H1 (cell line): ENCODE measurements at regions not wholly inside any gene's neighbourhood (a gene's known extent, or its start where the extent isn't known, plus 50 kb on each side); places are given as distances from the start of the nearest gene placed in this dataset.

Experiments used
- CTCF ChIA-PET: fragments of 300-600 bp; sonication (Branson Sonifier 250); formaldehyde crosslinking; loops from one replicate; lab custom pipeline; 2021; ENCODE audit not compliant: partially characterized antibody; lab: Charles Lee
- POLR2A ChIA-PET: fragments of 300-600 bp; sonication (Branson Sonifier 250); formaldehyde crosslinking; loops from one replicate; lab custom pipeline; 2021; ENCODE audit warnings: inconsistent platforms; ENCODE audit not compliant: partially characterized antibody; lab: Charles Lee
- DNase-seq, 2 experiments: peaks; one replicate each; pipeline versions ENCODE4 v3.0.0 to v3.0.0-alpha.2; 2010 to 2022; ENCODE audit warnings: low spot score in 2 of 2, low read depth in 1 of 2, mixed read lengths in 1 of 2
- FAIRE-seq: peaks from 2 replicates; lab custom pipeline; 2011; peaks lifted over from hg19 to GRCh38; lab: Jason Lieb, UNC
- H2AFZ ChIP-seq: 2 replicates; pipeline ENCODE4 v1.8.1; 2012; ENCODE audit warnings: low read length, inconsistent platforms
- H2AK5ac ChIP-seq: 2 replicates; pipeline ENCODE4 v1.6.1; 2013; ENCODE audit warnings: low read depth, low read length
- H2BK120ac ChIP-seq: replicated peaks from 2 replicates; pipeline ENCODE3; 2013; ENCODE audit warnings: low read depth, low read length, inconsistent platforms
- H2BK12ac ChIP-seq: 2 replicates; pipeline ENCODE4 v1.6.1; 2013; ENCODE audit warnings: low read depth, low read length
- H2BK15ac ChIP-seq: 2 replicates; pipeline ENCODE4 v1.6.1; 2013; ENCODE audit warnings: low read length
- H2BK20ac ChIP-seq: 2 replicates; pipeline ENCODE4 v1.6.1; 2013; ENCODE audit warnings: low read length
- H2BK5ac ChIP-seq: 2 replicates; pipeline ENCODE4 v1.6.1; 2013; ENCODE audit warnings: low read depth, low read length
- H3K14ac ChIP-seq: 2 replicates; pipeline ENCODE4 v1.6.1; 2013; ENCODE audit warnings: inconsistent platforms; ENCODE audit not compliant: insufficient read length
- H3K18ac ChIP-seq: 2 replicates; pipeline ENCODE4 v1.6.1; 2013; ENCODE audit warnings: low read length; ENCODE audit errors: extremely low read depth
- H3K23ac ChIP-seq: 2 replicates; pipeline ENCODE4 v1.6.1; 2013; ENCODE audit warnings: inconsistent platforms; ENCODE audit not compliant: insufficient read length
- H3K23me2 ChIP-seq: 2 replicates; pipeline ENCODE4 v1.6.1; 2013; ENCODE audit warnings: low read depth, low read length
- H3K27ac ChIP-seq: 2 replicates; pipeline ENCODE4 v1.6.1; 2011; ENCODE audit warnings: low read depth, low read length, inconsistent platforms
- H3K27me3 ChIP-seq, 4 experiments: replicated peaks in 1 of 4; 1 replicate in 1 of 4; 2 replicates in 3 of 4; pipeline versions ENCODE4 v1.6.1 to v1.8.1; 2011 to 2013; ENCODE audit warnings: low read length in 3 of 4, mild to moderate bottlenecking in 3 of 4, inconsistent platforms in 2 of 4, mixed read lengths in 2 of 4, moderate library complexity in 1 of 4; ENCODE audit not compliant: control insufficient read depth in 3 of 4, insufficient read depth in 3 of 4; ENCODE audit errors: extremely low read depth in 1 of 4
- H3K36me3 ChIP-seq, 4 experiments: 2 replicates each; pipeline versions ENCODE4 v1.6.1 to v1.8.1; 2011 to 2013; ENCODE audit warnings: mild to moderate bottlenecking in 4 of 4, low read length in 3 of 4, moderate library complexity in 2 of 4, control low read depth in 1 of 4, inconsistent platforms in 1 of 4; ENCODE audit not compliant: insufficient read depth in 4 of 4, control insufficient read depth in 2 of 4
- H3K4ac ChIP-seq: replicated peaks from 2 replicates; pipeline ENCODE3; 2013; ENCODE audit warnings: low read length, low read depth, mixed read lengths, inconsistent platforms; ENCODE audit not compliant: insufficient read length
- H3K4me1 ChIP-seq, 4 experiments: replicated peaks in 1 of 4; 1 replicate in 1 of 4; 2 replicates in 3 of 4; pipeline versions ENCODE4 v1.6.1 to v1.8.1; 2011 to 2013; ENCODE audit warnings: low read length in 3 of 4, inconsistent platforms in 2 of 4, mixed read lengths in 1 of 4; ENCODE audit not compliant: insufficient read depth in 4 of 4, control insufficient read depth in 3 of 4
- H3K4me2 ChIP-seq, 2 experiments: 2 replicates each; pipeline versions ENCODE4 v1.6.1 to v1.8.1; 2011 to 2013; ENCODE audit warnings: low read depth in 2 of 2, low read length in 2 of 2, control low read depth in 1 of 2, inconsistent platforms in 1 of 2, mild to moderate bottlenecking in 1 of 2; ENCODE audit not compliant: insufficient read depth in 1 of 2
- H3K4me3 ChIP-seq, 4 experiments: fragments of 200-600, 300-600 bp in 1 of 4; sonication (generic), shearing (Covaris generic), sonication (Bioruptor Twin) in 1 of 4; 2 replicates each; pipeline versions ENCODE4 v1.5.1 to v1.8.1; 2011 to 2016; ENCODE audit warnings: low read length in 4 of 4, low read depth in 3 of 4, control low read depth in 2 of 4, inconsistent platforms in 2 of 4, mild to moderate bottlenecking in 2 of 4, mixed read lengths in 1 of 4, moderate library complexity in 1 of 4; ENCODE audit not compliant: insufficient read depth in 2 of 4; ENCODE audit errors: extremely low read depth in 1 of 4
- H3K56ac ChIP-seq: replicated peaks from 2 replicates; pipeline ENCODE3; 2013; ENCODE audit warnings: low read depth, mild to moderate bottlenecking, mixed read lengths, low read length, inconsistent platforms; ENCODE audit not compliant: insufficient read length
- H3K79me1 ChIP-seq: 2 replicates; pipeline ENCODE4 v1.6.1; 2013; ENCODE audit warnings: low read depth, low read length, control low read depth
- H3K79me2 ChIP-seq, 2 experiments: 2 replicates each; pipeline versions ENCODE4 v1.6.1 to v1.8.1; 2012 to 2013; ENCODE audit warnings: low read length in 2 of 2, mild to moderate bottlenecking in 2 of 2, inconsistent platforms in 1 of 2; ENCODE audit not compliant: insufficient read depth in 2 of 2, control insufficient read depth in 1 of 2
- H3K9ac ChIP-seq, 4 experiments: replicated peaks in 1 of 4; 1 replicate in 1 of 4; 2 replicates in 3 of 4; pipeline versions ENCODE4 v1.6.1 to v1.8.1; 2011 to 2013; ENCODE audit warnings: low read depth in 3 of 4, low read length in 3 of 4, control low read depth in 2 of 4, mild to moderate bottlenecking in 2 of 4, moderate library complexity in 2 of 4, inconsistent platforms in 1 of 4; ENCODE audit errors: extremely low read depth in 1 of 4
- H3K9me3 ChIP-seq, 2 experiments: 2 replicates each; pipeline versions ENCODE4 v1.6.1 to v1.8.1; 2012 to 2013; ENCODE audit warnings: mild to moderate bottlenecking in 2 of 2, moderate library complexity in 2 of 2, control low read depth in 1 of 2, inconsistent platforms in 1 of 2, low read depth in 1 of 2, low read length in 1 of 2, mixed read lengths in 1 of 2; ENCODE audit not compliant: insufficient read depth in 2 of 2
- H4K20me1 ChIP-seq, 2 experiments: replicated peaks in 1 of 2; 2 replicates each; pipeline versions ENCODE3 to v1.8.1; 2011 to 2013; ENCODE audit warnings: inconsistent platforms in 2 of 2, low read length in 2 of 2, mild to moderate bottlenecking in 1 of 2; ENCODE audit not compliant: insufficient read depth in 2 of 2, control insufficient read depth in 1 of 2
- H4K5ac ChIP-seq: 2 replicates; pipeline ENCODE4 v1.6.1; 2013; ENCODE audit warnings: low read length, low read depth, mixed read lengths, inconsistent platforms; ENCODE audit not compliant: insufficient read length
- H4K8ac ChIP-seq: 2 replicates; pipeline ENCODE4 v1.8.0; 2013; ENCODE audit warnings: mild to moderate bottlenecking, moderate library complexity, low read length, inconsistent platforms; ENCODE audit not compliant: insufficient read depth; ENCODE audit errors: extremely low read depth
- H4K91ac ChIP-seq: replicated peaks from 2 replicates; pipeline ENCODE3; 2013; ENCODE audit warnings: low read length, mixed read lengths, inconsistent platforms; ENCODE audit not compliant: insufficient read length
- BRCA1 ChIP-seq: IDR thresholded peaks from 2 replicates; pipeline ENCODE4 v1.6.1; 2012; ENCODE audit warnings: low read depth, low read length, improper control_type of control experiment
- CBX5 ChIP-seq: fragments of 300-800, 300-1000 bp; sonication (generic); IDR thresholded peaks from 2 replicates; pipeline ENCODE4 v1.7.1; 2016; ENCODE audit warnings: antibody characterized with exemption, low read length, low read depth
- CHD1 ChIP-seq: IDR thresholded peaks from 2 replicates; pipeline ENCODE4 v1.6.1; 2012; ENCODE audit warnings: low read depth, low read length, improper control_type of control experiment
- CHD2 ChIP-seq: IDR thresholded peaks from 2 replicates; pipeline ENCODE4 v1.6.1; 2012; ENCODE audit warnings: low read length, improper control_type of control experiment
- GABPA ChIP-seq: IDR thresholded peaks from 2 replicates; pipeline ENCODE4 v1.6.1; 2011; ENCODE audit warnings: mild to moderate bottlenecking, low read length, moderate library complexity, borderline replicate concordance; ENCODE audit not compliant: insufficient read depth
- RFX5 ChIP-seq: IDR thresholded peaks from 2 replicates; pipeline ENCODE4 v1.6.1; 2011; ENCODE audit warnings: low read depth, low read length, improper control_type of control experiment, borderline replicate concordance
- SP4 ChIP-seq: IDR thresholded peaks from 2 replicates; pipeline ENCODE4 v1.6.1; 2012; ENCODE audit warnings: low read length, inconsistent platforms
- SRF ChIP-seq: IDR thresholded peaks from 2 replicates; pipeline ENCODE4 v1.6.1; 2011; ENCODE audit warnings: mild to moderate bottlenecking, low read depth, low read length, moderate library complexity
- WGBS, 2 experiments: shearing (Covaris generic) in 1 of 2; methylation state at CpG; one replicate each; pipeline versions ENCODE4 v1.1.6 to v1.1.7; 2013 to 2015; ENCODE audit warnings: low lambda C conversion rate in 2 of 2, mixed read lengths in 2 of 2, inconsistent platforms in 1 of 2, low coverage in 1 of 2, missing lambda C conversion rate in 1 of 2; ENCODE audit not compliant: insufficient replicate concordance in 2 of 2, insufficient coverage in 1 of 2, insufficient read length in 1 of 2; ENCODE audit errors: extremely low coverage in 1 of 2, missing lambda C conversion rate in 1 of 2; 5-methylcytosine and 5-hydroxymethylcytosine counted together

DNA sequence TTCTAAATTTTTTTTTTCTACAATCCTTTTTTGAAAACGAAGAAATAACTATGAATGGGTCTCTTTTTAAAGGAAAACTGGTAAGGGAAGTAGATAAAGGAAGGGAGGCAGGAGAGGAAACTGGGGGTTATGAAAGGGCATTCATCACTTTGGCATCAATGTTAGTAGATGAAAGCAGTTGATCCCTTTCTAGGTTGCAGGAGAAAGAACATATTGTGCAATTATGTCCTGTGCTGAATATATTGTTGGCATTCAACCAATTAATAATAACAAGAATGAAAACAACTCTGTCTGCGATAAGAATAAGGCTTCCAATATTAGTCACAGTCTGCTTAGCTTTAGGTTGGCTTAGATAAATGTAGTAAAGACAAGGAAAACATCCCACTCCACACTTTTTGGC lies 796.8 kb upstream of the KLHL1 start:
- POLR2A ChIA-PET = no interaction called here

More for the DNA sequence above, 796.8 kb upstream of the KLHL1 start:
- H3K27ac ChIP-seq = no peak overlapping the region
- no peak overlapping the region for H2AFZ ChIP-seq
- DNase-seq = no peak
- H4K91ac ChIP-seq = no peak overlapping the region
- no peak overlapping the region for H3K14ac ChIP-seq
- no peak overlapping the region for H3K4ac ChIP-seq
- no peak overlapping the region for H3K9ac ChIP-seq
- no peak overlapping the region for H2AK5ac ChIP-seq
- H3K4me1 ChIP-seq = no peaks in the 10 kb centered on the region
- no peak overlapping the region for H4K5ac ChIP-seq
- CTCF ChIA-PET = no interaction called here
- TF ChIP-seq SP4 (no peak), SRF (no peak), BRCA1 (no peak), CHD1 (no peak), CHD2 (no peak), CBX5 (no peak), GABPA (no peak), RFX5 (no peak)
- TF ChIP-seq, all 59 proteins: peak for 0
- Histone ChIP-seq H4K20me1 (no peaks in the 10 kb centered on the region), H3K36me3 (no peaks in the 10 kb centered on the region), H3K4me2 (no peak overlapping the region), H3K79me2 (no peaks in the 10 kb centered on the region), H3K23ac (no peak overlapping the region), H3K79me1 (no peaks in the 10 kb centered on the region), H3K4me3 (no peak overlapping the region), H2BK20ac (no peak overlapping the region), H2BK120ac (no peak overlapping the region), H3K18ac (no peak overlapping the region), H3K56ac (no peak overlapping the region), H2BK15ac (no peak overlapping the region), H2BK5ac (no peak overlapping the region), H4K8ac (no peak overlapping the region), H2BK12ac (no peak overlapping the region), H3K9me3 (no peaks in the 10 kb centered on the region), H3K27me3 (no peaks in the 10 kb centered on the region), H3K23me2 (no peaks in the 10 kb centered on the region)
- FAIRE-seq = no peak
- WGBS, 2 experiments = 89% methylated on average over 2 of the region's 2 CpGs; no CpG with 5 or more reads in 1 of the 2 experiments
